Endothelial cell of umbilical vein (primary cell): ENCODE measurements at regions not wholly inside any gene's neighbourhood (a gene's known extent, or its start where the extent isn't known, plus 50 kb on each side); places are given as distances from the start of the nearest gene placed in this dataset.

Experiments used
- BruUV-seq: library from RNA; stranded (reverse); fragments of 400-500 nt; replicated peaks from 2 replicates; lab custom pipeline; 2021; lab: Mats Ljungman, UMichigan
- CTCF ChIA-PET: fragments of 300-600, 350-600 bp; sonication (Branson Sonifier 250); formaldehyde crosslinking; loops from one replicate; lab custom pipeline; 2021; ENCODE audit warnings: antibody characterized with exemption, inconsistent platforms; lab: Charles Lee
- POLR2A ChIA-PET: fragments of 300-600, 350-600 bp; sonication (Branson Sonifier 250); formaldehyde crosslinking; loops from one replicate; lab custom pipeline; 2021; ENCODE audit warnings: antibody characterized with exemption, inconsistent platforms; lab: Charles Lee
- DNase-seq: peaks from one replicate; pipeline ENCODE4 v3.0.0-alpha.2; 2011; ENCODE audit warnings: low read depth, low spot score
- FAIRE-seq: peaks from 2 replicates; lab custom pipeline; 2011; peaks lifted over from hg19 to GRCh38; lab: Jason Lieb, UNC
- H2AFZ ChIP-seq: 2 replicates; pipeline ENCODE4 v1.6.0; 2012; ENCODE audit warnings: low read depth, low read length, control low read depth, inconsistent platforms
- H3K27ac ChIP-seq: 2 replicates; pipeline ENCODE4 v1.5.1; 2011; ENCODE audit warnings: low read depth, mild to moderate bottlenecking, control low read depth, low read length, moderate library complexity; ENCODE audit not compliant: insufficient read depth
- H3K27me3 ChIP-seq, 2 experiments: 2 replicates each; pipeline versions ENCODE4 v1.6.0 to v1.6.1; 2011; ENCODE audit warnings: low read length in 2 of 2, mixed read lengths in 1 of 2; ENCODE audit not compliant: control insufficient read depth in 2 of 2, insufficient read depth in 2 of 2
- H3K36me3 ChIP-seq, 2 experiments: 2 replicates in 1 of 2; 3 replicates in 1 of 2; pipeline ENCODE4 v1.5.1; 2011; ENCODE audit warnings: low read length in 2 of 2, mild to moderate bottlenecking in 1 of 2, moderate library complexity in 1 of 2; ENCODE audit not compliant: control insufficient read depth in 2 of 2, insufficient read depth in 2 of 2; ENCODE audit errors: extremely low read depth in 1 of 2
- H3K4me1 ChIP-seq: 3 replicates; pipeline ENCODE4 v1.5.1; 2011; ENCODE audit warnings: mild to moderate bottlenecking, low read length; ENCODE audit not compliant: control insufficient read depth, insufficient read depth; ENCODE audit errors: extremely low read depth
- H3K4me2 ChIP-seq: 2 replicates; pipeline ENCODE4 v1.6.1; 2011; ENCODE audit warnings: low read length, control low read depth, mixed read lengths; ENCODE audit not compliant: insufficient read depth
- H3K4me3 ChIP-seq, 3 experiments: fragments of 200-600 bp in 1 of 3; sonication (generic), shearing (Covaris generic) in 1 of 3; replicated peaks in 1 of 3; 2 replicates each; pipeline ENCODE4 v1.5.1; 2011 to 2016; ENCODE audit warnings: control low read depth in 3 of 3, low read length in 3 of 3, mild to moderate bottlenecking in 2 of 3, inconsistent platforms in 1 of 3, low read depth in 1 of 3, moderate library complexity in 1 of 3; ENCODE audit not compliant: insufficient read depth in 1 of 3
- H3K79me2 ChIP-seq: 2 replicates; pipeline ENCODE4 v1.6.0; 2012; ENCODE audit warnings: low read length, inconsistent platforms; ENCODE audit not compliant: control insufficient read depth, insufficient read depth
- H3K9ac ChIP-seq: replicated peaks from 2 replicates; pipeline ENCODE3; 2011; ENCODE audit warnings: low read length, control low read depth; ENCODE audit not compliant: insufficient read depth; ENCODE audit errors: extremely low read depth
- H3K9me1 ChIP-seq: replicated peaks from 3 replicates; pipeline ENCODE4 v1.6.0; 2011; ENCODE audit warnings: mild to moderate bottlenecking, low read length; ENCODE audit not compliant: control insufficient read depth, insufficient read depth; ENCODE audit errors: extremely low read depth
- H3K9me3 ChIP-seq: replicated peaks from 2 replicates; pipeline ENCODE4 v1.5.1; 2012; ENCODE audit warnings: low read length, inconsistent platforms; ENCODE audit not compliant: control insufficient read depth, insufficient read depth
- H4K20me1 ChIP-seq: replicated peaks from 2 replicates; pipeline ENCODE3; 2011; ENCODE audit warnings: mild to moderate bottlenecking, low read length; ENCODE audit not compliant: control insufficient read depth, insufficient read depth; ENCODE audit errors: extremely low read depth
- EZH2 ChIP-seq: IDR thresholded peaks from 2 replicates; pipeline ENCODE4 v1.6.1; 2012; ENCODE audit warnings: borderline replicate concordance, low read depth, mild to moderate bottlenecking, moderate library complexity, low read length, inconsistent platforms; ENCODE audit not compliant: severe bottlenecking
- FOS ChIP-seq: IDR thresholded peaks from 2 replicates; pipeline ENCODE4 v1.6.1; 2011; ENCODE audit warnings: mild to moderate bottlenecking, low read length, moderate library complexity, borderline replicate concordance; ENCODE audit not compliant: insufficient read depth
- GATA2 ChIP-seq: IDR thresholded peaks from 2 replicates; pipeline ENCODE4 v1.7.0; 2011; ENCODE audit warnings: low read depth, mild to moderate bottlenecking, moderate library complexity, mixed read lengths, low read length; ENCODE audit not compliant: insufficient read length, insufficient read depth
- JUN ChIP-seq: IDR thresholded peaks from 2 replicates; pipeline ENCODE4 v1.6.1; 2011; ENCODE audit warnings: borderline replicate concordance, low read depth; ENCODE audit not compliant: insufficient read length, insufficient read depth
- MYC ChIP-seq: IDR thresholded peaks from one replicate; pipeline ENCODE4 v1.6.1; 2011; ENCODE audit warnings: mild to moderate bottlenecking, low read depth, low read length
- POLR2A ChIP-seq: IDR thresholded peaks from 2 replicates; pipeline ENCODE4 v1.6.1; 2012; ENCODE audit warnings: low read depth, mild to moderate bottlenecking, control low read depth, low read length
- POLR2AphosphoS5 ChIP-seq: IDR thresholded peaks from 2 replicates; pipeline ENCODE4 v1.6.1; 2012; ENCODE audit warnings: low read depth, mild to moderate bottlenecking, control low read depth, low read length, moderate library complexity; ENCODE audit not compliant: insufficient read depth
- dilution Hi-C: fragments of 300-500 bp; cut with MboI; formaldehyde crosslinking; loops from one replicate; pipeline ENCODE4 v1.15.0; 2019; ENCODE audit warnings: low sequenced_read_pairs; ENCODE audit not compliant: extremely low pct_ligation_motif_present
- intact Hi-C: fragments of 100-400 bp; cut with micrococcal nuclease; formaldehyde crosslinking; loops from one replicate; pipeline ENCODE4 v1.10.0; 2022
- TF ChIP-seq, protein P1 (sequence below): IDR thresholded peaks from 2 replicates; pipeline ENCODE4 v1.6.1; 2011; ENCODE audit not compliant: insufficient read depth, insufficient read length
- TF ChIP-seq, protein P2 (sequence below), 2 donors: IDR thresholded peaks; 1 replicate in 1 of 2; 2 replicates in 1 of 2; pipeline ENCODE4 v1.5.1; 2011; ENCODE audit warnings: low read length in 2 of 2, mild to moderate bottlenecking in 2 of 2, moderate library complexity in 2 of 2, control low read depth in 1 of 2, inconsistent platforms in 1 of 2, low read depth in 1 of 2; ENCODE audit not compliant: insufficient read depth in 1 of 2; ENCODE audit errors: extremely low read depth in 1 of 2

DNA sequence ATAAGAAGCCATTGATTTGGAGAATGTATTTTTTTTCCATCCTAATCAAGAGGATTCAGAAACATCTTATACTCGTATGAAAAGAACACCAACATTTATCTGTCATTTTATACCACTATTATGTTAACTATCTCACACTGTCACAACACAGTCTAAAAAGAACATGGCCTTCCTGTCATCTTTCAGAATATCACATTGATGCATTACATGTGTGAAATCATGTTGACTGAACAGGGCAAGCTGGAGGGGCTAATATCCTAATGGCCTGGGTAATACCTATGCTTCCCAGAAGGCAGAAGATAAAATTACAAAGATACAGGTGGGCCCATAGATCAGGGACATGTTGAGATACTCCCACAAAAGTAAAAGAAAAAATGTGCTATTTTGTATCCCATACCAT lies 611.7 kb downstream of the STIM2 start:
- dilution Hi-C loops, result no loop called here
- no TSS peak for BruUV-seq
- no peak overlapping the region for H3K27ac ChIP-seq

DNA sequence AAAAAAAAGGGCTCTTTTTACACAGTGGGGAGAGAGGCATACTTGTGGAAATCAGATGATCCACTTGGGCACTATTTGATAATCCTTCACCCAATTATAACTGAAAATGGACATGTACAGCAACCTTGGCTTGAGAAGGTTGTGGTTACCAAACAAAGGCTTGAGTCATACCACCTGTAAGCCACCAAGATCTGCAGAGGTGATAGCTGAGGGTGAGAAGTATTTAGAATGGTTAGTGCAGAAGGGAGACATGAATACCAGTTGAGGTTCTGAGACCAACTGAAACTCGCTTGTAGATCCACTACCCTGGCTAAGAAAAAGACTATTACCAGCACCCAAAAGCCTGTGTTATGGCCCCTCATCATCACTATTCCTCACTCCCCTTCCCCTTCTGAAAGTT lies 614.0 kb downstream of the STIM2 start:
- no peaks in the 10 kb centered on the region for H3K9me3 ChIP-seq
- no peak overlapping the region for H3K4me2 ChIP-seq
- dilution Hi-C loops, result no loop called here
- H3K36me3 ChIP-seq, result no peaks in the 10 kb centered on the region
- no peak overlapping the region for H3K4me3 ChIP-seq
- FAIRE-seq, result no peak
- TF ChIP-seq, protein P1, sequence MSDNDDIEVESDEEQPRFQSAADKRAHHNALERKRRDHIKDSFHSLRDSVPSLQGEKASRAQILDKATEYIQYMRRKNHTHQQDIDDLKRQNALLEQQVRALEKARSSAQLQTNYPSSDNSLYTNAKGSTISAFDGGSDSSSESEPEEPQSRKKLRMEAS, result no peak
- TF ChIP-seq POLR2A (no peak), MYC (no peak), GATA2 (no peak), POLR2AphosphoS5 (no peak), EZH2 (no peak), FOS (no peak), JUN (no peak)
- TF ChIP-seq, protein P2, sequence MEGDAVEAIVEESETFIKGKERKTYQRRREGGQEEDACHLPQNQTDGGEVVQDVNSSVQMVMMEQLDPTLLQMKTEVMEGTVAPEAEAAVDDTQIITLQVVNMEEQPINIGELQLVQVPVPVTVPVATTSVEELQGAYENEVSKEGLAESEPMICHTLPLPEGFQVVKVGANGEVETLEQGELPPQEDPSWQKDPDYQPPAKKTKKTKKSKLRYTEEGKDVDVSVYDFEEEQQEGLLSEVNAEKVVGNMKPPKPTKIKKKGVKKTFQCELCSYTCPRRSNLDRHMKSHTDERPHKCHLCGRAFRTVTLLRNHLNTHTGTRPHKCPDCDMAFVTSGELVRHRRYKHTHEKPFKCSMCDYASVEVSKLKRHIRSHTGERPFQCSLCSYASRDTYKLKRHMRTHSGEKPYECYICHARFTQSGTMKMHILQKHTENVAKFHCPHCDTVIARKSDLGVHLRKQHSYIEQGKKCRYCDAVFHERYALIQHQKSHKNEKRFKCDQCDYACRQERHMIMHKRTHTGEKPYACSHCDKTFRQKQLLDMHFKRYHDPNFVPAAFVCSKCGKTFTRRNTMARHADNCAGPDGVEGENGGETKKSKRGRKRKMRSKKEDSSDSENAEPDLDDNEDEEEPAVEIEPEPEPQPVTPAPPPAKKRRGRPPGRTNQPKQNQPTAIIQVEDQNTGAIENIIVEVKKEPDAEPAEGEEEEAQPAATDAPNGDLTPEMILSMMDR (IDR thresholded peaks at IDR 0.05; ENCODE audit: extremely low read depth in 1 of 2, insufficient read depth in 1 of 2, low read depth in 1 of 2, low read length in 2 of 2), result no peak
- no peaks in the 10 kb centered on the region for H3K79me2 ChIP-seq
- no peaks in the 10 kb centered on the region for H4K20me1 ChIP-seq
- no peak overlapping the region for H3K9ac ChIP-seq
- no peaks in the 10 kb centered on the region for H3K27me3 ChIP-seq
- intact Hi-C loops, result no loop called here
- no peak overlapping the region for H2AFZ ChIP-seq
- H3K4me1 ChIP-seq, result no peaks in the 10 kb centered on the region
- no peak for DNase-seq
- no peak overlapping the region for H3K27ac ChIP-seq
- no TSS peak for BruUV-seq
- ChIA-PET POLR2A (no interaction called here), CTCF (no interaction called here)
- no peaks in the 10 kb centered on the region for H3K9me1 ChIP-seq

More for the DNA sequence above, 611.7 kb downstream of the STIM2 start:
- H3K4me1 ChIP-seq, result no peaks in the 10 kb centered on the region
- DNase-seq (no peak), FAIRE-seq (no peak)
- H2AFZ ChIP-seq, result no peak overlapping the region
- TF ChIP-seq POLR2AphosphoS5 (no peak), GATA2 (no peak)
- TF ChIP-seq, protein P2 (IDR thresholded peaks at IDR 0.05; ENCODE audit: extremely low read depth in 1 of 2, insufficient read depth in 1 of 2, low read depth in 1 of 2, low read length in 2 of 2), result no peak
- no peaks in the 10 kb centered on the region for H3K36me3 ChIP-seq
- H4K20me1 ChIP-seq, result no peaks in the 10 kb centered on the region
- H3K79me2 ChIP-seq, result no peaks in the 10 kb centered on the region
- H3K4me2 ChIP-seq, result no peak overlapping the region
- intact Hi-C loops, result no loop called here
- H3K4me3 ChIP-seq, result no peak overlapping the region
- ChIA-PET POLR2A (no interaction called here), CTCF (no interaction called here)
- H3K9me3 ChIP-seq, result no peaks in the 10 kb centered on the region
- H3K9me1 ChIP-seq, result no peaks in the 10 kb centered on the region
- H3K9ac ChIP-seq, result no peak overlapping the region
- H3K27me3 ChIP-seq, result no peaks in the 10 kb centered on the region
